A673 (cell line): ENCODE measurements at regions not wholly inside any gene's neighbourhood (a gene's known extent, or its start where the extent isn't known, plus 50 kb on each side); places are given as distances from the start of the nearest gene placed in this dataset.

Experiments
- BruUV-seq: library from RNA; stranded (reverse); fragments of 400-500 nt; replicated peaks from 2 replicates; lab custom pipeline; 2021; lab: Mats Ljungman, UMichigan
- CTCF ChIA-PET: fragments of 300-600 bp; sonication (Branson Sonifier 250); formaldehyde crosslinking; loops from one replicate; lab custom pipeline; 2022; ENCODE audit warnings: antibody characterized with exemption; lab: Charles Lee
- POLR2A ChIA-PET: fragments of 300-600 bp; sonication (Branson Sonifier 250); formaldehyde crosslinking; loops from one replicate; lab custom pipeline; 2022; ENCODE audit warnings: antibody characterized with exemption; ENCODE audit not compliant: low non-redundant PET; lab: Charles Lee
- DNase-seq: peaks from one replicate; pipeline ENCODE4 v3.0.0-alpha.2; 2015; ENCODE audit warnings: low spot score
- H3K27ac ChIP-seq: fragments of 200-600 bp; sonication (generic); 2 replicates; pipeline ENCODE4 v1.5.1; 2016; ENCODE audit warnings: mixed run types, low read depth, mild to moderate bottlenecking, mixed read lengths, antibody characterized with exemption, low read length; ENCODE audit not compliant: poor library complexity, severe bottlenecking
- H3K27me3 ChIP-seq: fragments of 200-600 bp; sonication (generic); replicated peaks from 2 replicates; pipeline ENCODE4 v1.6.1; 2017; ENCODE audit warnings: mixed run types, low read depth, mild to moderate bottlenecking, mixed read lengths, antibody characterized with exemption, low read length; ENCODE audit not compliant: insufficient read depth, poor library complexity
- H3K36me3 ChIP-seq: fragments of 200-600 bp; sonication (generic); 2 replicates; pipeline ENCODE4 v1.6.1; 2016; ENCODE audit warnings: mixed run types, mild to moderate bottlenecking, mixed read lengths, antibody characterized with exemption, low read length; ENCODE audit not compliant: insufficient read depth, poor library complexity, severe bottlenecking
- H3K4me1 ChIP-seq: fragments of 200-600 bp; sonication (generic); 2 replicates; pipeline ENCODE4 v1.6.1; 2017; ENCODE audit warnings: mixed run types, mild to moderate bottlenecking, mixed read lengths, antibody characterized with exemption, low read length; ENCODE audit not compliant: insufficient read depth, poor library complexity, severe bottlenecking
- H3K4me3 ChIP-seq: fragments of 200-600 bp; sonication (generic); 2 replicates; pipeline ENCODE4 v1.5.1; 2016; ENCODE audit warnings: low read depth, mixed run types, mild to moderate bottlenecking, mixed read lengths, low read length; ENCODE audit not compliant: poor library complexity, severe bottlenecking
- H3K9me3 ChIP-seq: fragments of 200-600 bp; sonication (generic); 2 replicates; pipeline ENCODE4 v1.6.1; 2016; ENCODE audit warnings: mixed run types, low read depth, mild to moderate bottlenecking, mixed read lengths, antibody characterized with exemption, low read length; ENCODE audit not compliant: poor library complexity, severe bottlenecking
- CTCF ChIP-seq: fragments of 300-800, 200-600 bp; sonication (generic); conservative IDR thresholded peaks from 2 replicates; pipeline ENCODE4 v1.5.1; 2017; ENCODE audit warnings: low read depth, mild to moderate bottlenecking, antibody characterized with exemption, low read length, moderate library complexity, mixed read lengths
- EZH2 ChIP-seq: fragments of 200-600 bp; sonication (generic); IDR thresholded peaks from 2 replicates; pipeline ENCODE4 v1.6.1; 2017; ENCODE audit warnings: borderline replicate concordance, low read depth, mild to moderate bottlenecking, mixed read lengths, antibody characterized with exemption, low read length; ENCODE audit not compliant: poor library complexity, severe bottlenecking
- intact Hi-C: fragments of 100-400 bp; cut with micrococcal nuclease; formaldehyde crosslinking; loops from one replicate; pipeline ENCODE4 v1.10.0; 2022; ENCODE audit not compliant: unreplicated experiment

GRCh38 chr2:88320076-88320773 lies 132.3 kb downstream of the FOXI3 start:
- intact Hi-C loops: no loop called here
- DNase-seq: no peak
- ChIA-PET CTCF (no interaction called here), POLR2A (no interaction called here)
- TF ChIP-seq EZH2 (no peak), CTCF (no peak)
- Histone ChIP-seq H3K9me3 (no peaks in the 10 kb centered on the region), H3K4me3 (no peak overlapping the region), H3K27ac (no peak overlapping the region), H3K27me3 (peaks cover 10% of the 10 kb centered on the region), H3K36me3 (no peaks in the 10 kb centered on the region), H3K4me1 (no peaks in the 10 kb centered on the region)
- no TSS peak for BruUV-seq

DNA sequence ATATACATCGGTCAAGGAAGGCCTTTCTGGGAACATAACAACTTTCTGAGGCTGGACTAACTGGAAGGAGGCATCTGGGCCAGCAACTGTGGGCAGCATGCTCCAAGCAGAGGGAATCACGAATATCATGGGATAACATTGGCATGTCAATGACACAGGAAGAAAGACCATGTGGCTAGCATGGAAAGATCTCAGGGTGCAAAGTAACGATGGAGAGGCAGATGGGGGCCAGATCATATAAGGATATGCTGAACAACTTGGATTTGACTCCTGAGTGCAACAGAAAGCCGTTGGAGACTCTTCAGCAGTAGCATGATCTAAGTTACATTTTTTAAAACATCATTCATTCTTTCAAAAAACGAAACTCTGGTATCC lies 133.6 kb downstream of the FOXI3 start:
- intact Hi-C loops: no loop called here
- POLR2A ChIA-PET: no interaction called here
- Histone ChIP-seq H3K36me3 (no peaks in the 10 kb centered on the region), H3K9me3 (no peaks in the 10 kb centered on the region), H3K4me1 (no peaks in the 10 kb centered on the region), H3K27ac (no peak overlapping the region), H3K27me3 (no peaks in the 10 kb centered on the region), H3K4me3 (no peak overlapping the region)
- BruUV-seq: no TSS peak
- CTCF ChIA-PET: no interaction called here
- no peak for DNase-seq
- TF ChIP-seq CTCF: no peak
- TF ChIP-seq EZH2: no peak

DNA sequence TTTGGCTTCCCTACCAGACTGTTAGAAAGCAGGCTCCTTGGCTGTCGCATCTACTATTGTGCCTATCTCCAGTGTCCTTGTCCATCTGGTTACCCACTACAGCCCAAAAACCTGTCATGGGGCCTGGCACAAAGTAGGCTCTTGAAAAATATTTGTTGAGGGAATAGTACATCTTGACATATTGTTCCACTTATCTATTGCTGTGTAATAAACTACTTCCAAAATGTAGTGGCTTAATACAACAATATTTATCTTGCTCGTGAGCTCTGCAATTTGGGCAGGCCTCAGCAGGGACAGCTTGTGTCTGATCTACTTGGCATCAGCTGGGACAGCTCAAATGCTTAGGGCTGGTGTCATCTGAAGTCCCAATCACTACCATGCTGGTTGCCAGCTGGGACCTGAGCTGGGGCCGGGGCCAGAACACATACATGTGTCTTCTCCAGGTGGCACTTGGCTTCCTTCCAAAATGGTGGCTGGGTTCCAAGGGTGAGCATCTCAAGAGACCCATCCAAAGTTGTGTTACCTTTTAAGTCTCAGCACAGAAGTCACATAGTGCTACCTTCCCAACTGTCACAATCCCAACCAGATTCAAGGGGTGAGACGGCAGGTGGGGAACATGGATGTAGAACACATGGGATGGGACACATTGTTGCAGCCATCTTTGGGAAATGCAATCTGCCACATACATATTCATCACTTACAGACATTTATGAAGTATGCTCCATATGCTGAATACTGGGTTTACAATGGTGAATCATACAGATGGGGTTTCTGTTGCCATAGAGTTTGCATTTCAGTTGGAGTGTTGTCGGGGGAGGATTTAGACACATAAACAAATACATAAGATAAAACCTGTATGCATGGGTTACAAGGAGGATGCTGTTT lies 134.2 kb downstream of the FOXI3 start:
- Histone ChIP-seq H3K27ac (no peak overlapping the region), H3K27me3 (no peaks in the 10 kb centered on the region), H3K4me1 (no peaks in the 10 kb centered on the region), H3K36me3 (no peaks in the 10 kb centered on the region), H3K4me3 (no peak overlapping the region), H3K9me3 (no peaks in the 10 kb centered on the region)
- DNase-seq: no peak
- ChIA-PET POLR2A (no interaction called here), CTCF (no interaction called here)
- no TSS peak for BruUV-seq
- TF ChIP-seq CTCF (no peak), EZH2 (no peak)
- intact Hi-C loops: no loop called here
